ENCODE measurements at regions not wholly inside any gene's neighbourhood (a gene's known extent, or its start where the extent isn't known, plus 50 kb on each side); places are given as distances from the start of the nearest gene placed in this dataset.

- no peak for DNase-seq (ENCODE audit: insufficient read length, low spot score)
Observed at GRCh38 chrX:39397561-39398199, 596.4 kb downstream of the MID1IP1 start.

GRCh38 chrX:39398215-39398962, 597.1 kb downstream of the MID1IP1 start:
- FAIRE-seq (no peak), DNase-seq (ENCODE audit: insufficient read length, low spot score) (no peak)
- TF ChIP-seq POLR2A (IDR thresholded peaks at IDR 0.05; ENCODE audit: low read depth, low read length): no peak

More at GRCh38 chrX:39397561-39398199, 596.4 kb downstream of the MID1IP1 start:
- no peak for TF ChIP-seq POLR2A (IDR thresholded peaks at IDR 0.05; ENCODE audit: low read depth, low read length)
- no peak for FAIRE-seq

- TF ChIP-seq POLR2A (IDR thresholded peaks at IDR 0.05; ENCODE audit: low read depth, low read length): no peak
- FAIRE-seq (no peak), DNase-seq (ENCODE audit: insufficient read length, low spot score) (no peak)
Observed at GRCh38 chrX:39398963-39399261, 597.7 kb downstream of the MID1IP1 start.

GRCh38 chrX:39399387-39399786, 598.1 kb downstream of the MID1IP1 start:
- FAIRE-seq (no peak), DNase-seq (ENCODE audit: insufficient read length, low spot score) (no peak)
- no peak for TF ChIP-seq POLR2A (IDR thresholded peaks at IDR 0.05; ENCODE audit: low read depth, low read length)

- FAIRE-seq: no peak
- no peak for DNase-seq (ENCODE audit: insufficient read length, low spot score)
- TF ChIP-seq POLR2A (IDR thresholded peaks at IDR 0.05; ENCODE audit: low read depth, low read length): no peak
Observed at GRCh38 chrX:39401483-39402110, 600.3 kb downstream of the MID1IP1 start.

- FAIRE-seq (no peak), DNase-seq (ENCODE audit: insufficient read length, low spot score) (no peak)
- TF ChIP-seq POLR2A (IDR thresholded peaks at IDR 0.05; ENCODE audit: low read depth, low read length): no peak
Observed at GRCh38 chrX:39402158-39402557, 600.9 kb downstream of the MID1IP1 start.

GRCh38 chrX:39406799-39407198, 605.5 kb downstream of the MID1IP1 start:
- no peak for FAIRE-seq

GRCh38 chrX:39409246-39409917, 608.1 kb downstream of the MID1IP1 start:
- FAIRE-seq (no peak), DNase-seq (ENCODE audit: insufficient read length, low spot score) (no peak)
- no peak for TF ChIP-seq POLR2A (IDR thresholded peaks at IDR 0.05; ENCODE audit: low read depth, low read length)

More at GRCh38 chrX:39406799-39407198, 605.5 kb downstream of the MID1IP1 start:
- DNase-seq (ENCODE audit: insufficient read length, low spot score): no peak
- TF ChIP-seq POLR2A (IDR thresholded peaks at IDR 0.05; ENCODE audit: low read depth, low read length): no peak

- DNase-seq (ENCODE audit: insufficient read length, low spot score) (no peak), FAIRE-seq (no peak)
Observed at GRCh38 chrX:39414290-39414854, 613.1 kb downstream of the MID1IP1 start.

GRCh38 chrX:39416547-39417260, 615.4 kb downstream of the MID1IP1 start:
- no peak for DNase-seq (ENCODE audit: insufficient read length, low spot score)
- no peak for TF ChIP-seq POLR2A (IDR thresholded peaks at IDR 0.05; ENCODE audit: low read depth, low read length)
- FAIRE-seq: no peak

More at GRCh38 chrX:39414290-39414854, 613.1 kb downstream of the MID1IP1 start:
- no peak for TF ChIP-seq POLR2A (IDR thresholded peaks at IDR 0.05; ENCODE audit: low read depth, low read length)

GRCh38 chrX:39418254-39418704, 617.0 kb downstream of the MID1IP1 start:
- no peak for DNase-seq (ENCODE audit: insufficient read length, low spot score)
- TF ChIP-seq POLR2A (IDR thresholded peaks at IDR 0.05; ENCODE audit: low read depth, low read length): no peak
- no peak for FAIRE-seq

- no peak for TF ChIP-seq POLR2A (IDR thresholded peaks at IDR 0.05; ENCODE audit: low read depth, low read length)
- DNase-seq (ENCODE audit: insufficient read length, low spot score) (no peak), FAIRE-seq (no peak)
Observed at GRCh38 chrX:39418731-39419638, 617.7 kb downstream of the MID1IP1 start.
